SKM-1 treated with dmso at 0.1 percent for 144 hours (cell line): ENCODE measurements at regions not wholly inside any gene's neighbourhood (a gene's known extent, or its start where the extent isn't known, plus 50 kb on each side); places are given as distances from the start of the nearest gene placed in this dataset.

Experiments
- DNase-seq: peaks from one replicate; lab custom pipeline; 2025; ENCODE audit not compliant: unreplicated experiment; lab: John Stamatoyannopoulos, UW

DNA sequence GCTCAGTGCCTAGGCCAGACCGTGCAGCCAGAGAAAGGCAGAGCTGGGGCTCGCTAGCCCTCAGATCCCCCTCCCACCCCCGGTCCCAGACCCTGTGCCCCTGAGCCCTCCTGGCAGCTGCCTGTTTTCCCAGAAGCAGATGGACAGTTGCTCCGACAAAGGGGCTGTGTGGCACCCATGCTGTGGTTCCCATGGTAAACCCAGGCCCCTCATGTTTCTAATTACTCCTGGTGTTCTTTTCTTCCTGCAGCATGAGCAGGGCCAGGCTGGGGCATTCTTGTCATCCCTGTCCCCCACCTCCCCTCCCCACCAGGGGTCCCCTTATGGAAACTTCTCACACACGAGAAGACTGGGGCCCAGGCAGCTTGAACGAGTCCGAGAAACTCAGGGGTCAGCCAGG, 269.6 kb downstream of the HAUS1 start:
- no peak for DNase-seq

DNA sequence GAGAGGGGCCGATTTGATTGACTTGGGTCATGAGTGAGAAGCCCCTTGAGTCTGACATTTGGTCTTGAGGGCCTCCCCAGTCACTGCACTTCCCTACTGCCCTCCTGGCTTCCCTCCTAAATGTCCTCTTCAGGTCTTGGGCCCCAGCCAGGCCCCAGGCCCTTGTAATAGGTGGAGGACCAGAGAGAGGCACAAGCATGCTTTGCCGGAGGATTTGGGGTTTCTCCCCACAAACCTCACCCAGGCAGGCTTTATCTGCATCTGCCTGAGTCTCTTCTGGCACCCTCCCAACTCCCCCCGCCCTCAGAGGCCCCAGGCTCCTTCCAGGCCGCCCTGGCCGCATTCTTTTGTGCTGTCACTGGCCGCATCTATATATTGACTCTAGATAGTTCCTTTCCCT, 270.7 kb downstream of the HAUS1 start:
- DNase-seq, result no peak

DNA sequence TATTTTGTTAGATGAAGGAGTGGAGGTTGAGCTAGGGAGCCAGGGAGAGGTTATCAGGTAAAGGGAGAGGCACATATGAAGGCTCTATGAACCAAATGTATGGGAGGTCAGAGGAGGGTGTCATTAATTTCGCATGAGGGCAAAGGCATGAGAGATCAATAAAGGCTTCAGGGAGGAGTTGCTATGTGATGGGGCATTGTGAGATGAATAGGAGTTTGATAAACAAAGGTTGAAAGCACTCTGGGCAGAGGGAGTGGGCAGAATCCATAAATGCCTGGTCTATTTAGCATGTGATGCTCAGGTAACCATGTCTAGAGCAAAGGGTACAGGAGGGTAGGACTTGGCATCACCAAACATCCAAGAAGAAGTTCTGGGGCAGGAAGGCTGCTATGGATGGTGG, 273.4 kb downstream of the HAUS1 start:
- no peak for DNase-seq

DNA sequence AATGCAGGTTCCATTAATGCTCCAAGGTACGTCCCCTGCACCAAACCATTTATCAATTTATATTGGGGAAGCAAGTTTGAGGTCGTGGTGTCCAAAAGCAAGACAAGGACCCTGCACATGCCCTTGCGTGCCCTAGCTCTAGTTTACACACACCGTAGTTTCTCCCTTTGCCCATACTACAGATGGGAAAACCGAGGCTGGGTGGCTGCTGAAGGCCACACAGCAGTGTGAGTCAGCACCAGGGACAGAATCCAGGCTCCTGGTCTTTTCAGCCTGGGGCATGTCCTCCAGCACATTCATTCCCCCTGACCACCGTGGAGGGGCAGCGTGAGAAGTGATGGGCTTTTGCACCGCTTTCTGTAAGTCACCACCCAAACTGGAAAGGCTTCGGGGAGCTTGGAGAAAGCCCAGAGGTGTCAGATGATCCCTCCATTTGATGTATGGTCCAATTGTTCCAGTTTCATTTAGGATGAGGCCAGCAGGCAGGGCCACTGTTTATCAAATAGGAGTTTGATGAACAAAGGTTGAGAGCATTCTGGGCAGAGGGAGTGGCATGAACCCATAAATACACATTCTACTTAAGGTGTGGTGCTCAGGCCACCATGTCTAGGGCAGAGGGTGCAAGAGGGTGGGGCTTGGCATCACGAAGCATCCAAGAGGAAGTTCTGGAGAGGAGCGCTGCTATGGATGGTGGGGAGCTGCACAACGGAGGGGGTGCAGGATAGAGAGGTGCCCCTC, 274.1 kb downstream of the HAUS1 start:
- DNase-seq, result no peak

DNA sequence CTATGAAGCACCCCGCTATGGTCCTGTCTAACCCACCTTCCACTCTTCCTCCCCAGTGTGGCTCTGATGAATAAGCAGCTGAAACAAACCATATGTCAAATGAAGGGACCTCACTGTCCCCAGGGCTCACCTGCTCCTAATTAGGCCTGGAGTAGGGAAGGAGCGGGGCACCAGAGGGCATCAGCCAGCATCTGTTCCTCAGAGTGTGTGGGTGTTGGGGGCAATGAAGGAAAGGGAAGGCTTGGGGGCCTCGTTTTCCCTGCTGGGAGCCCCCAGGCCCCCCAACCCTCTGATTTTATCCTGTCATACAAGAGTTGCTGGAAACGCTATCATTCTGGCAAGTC, 274.7 kb downstream of the HAUS1 start:
- no peak for DNase-seq

DNA sequence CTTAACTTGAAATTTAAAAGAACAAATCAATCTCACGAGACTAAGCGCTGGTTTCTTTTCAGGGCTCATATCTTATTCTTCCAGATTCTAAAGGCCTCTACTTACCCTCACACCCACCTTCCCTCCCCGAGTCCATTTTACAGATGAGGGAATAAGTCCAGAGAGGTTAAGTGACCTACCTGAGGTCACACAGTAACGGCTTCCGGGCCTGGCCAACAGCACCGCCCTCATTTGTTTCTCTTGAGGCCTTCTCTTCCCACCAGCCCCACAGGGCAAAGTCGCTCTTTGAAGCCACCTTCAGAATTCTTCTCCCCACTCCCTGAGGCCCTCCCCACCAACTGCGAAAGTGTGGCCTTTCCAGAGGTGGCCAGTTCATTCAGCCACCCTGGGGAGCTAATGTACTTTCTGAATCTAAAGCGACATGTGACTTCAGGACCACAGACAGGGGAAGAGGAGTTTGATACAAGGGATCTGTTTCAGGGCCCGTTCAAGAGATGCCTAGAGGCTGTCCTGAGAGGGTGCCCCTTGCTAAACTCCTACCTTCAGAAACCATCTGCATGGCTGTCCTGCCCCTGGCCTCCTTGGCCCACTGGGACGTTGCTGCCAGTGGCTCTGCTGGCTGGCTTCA, 275.3 kb downstream of the HAUS1 start:
- no peak for DNase-seq

DNA sequence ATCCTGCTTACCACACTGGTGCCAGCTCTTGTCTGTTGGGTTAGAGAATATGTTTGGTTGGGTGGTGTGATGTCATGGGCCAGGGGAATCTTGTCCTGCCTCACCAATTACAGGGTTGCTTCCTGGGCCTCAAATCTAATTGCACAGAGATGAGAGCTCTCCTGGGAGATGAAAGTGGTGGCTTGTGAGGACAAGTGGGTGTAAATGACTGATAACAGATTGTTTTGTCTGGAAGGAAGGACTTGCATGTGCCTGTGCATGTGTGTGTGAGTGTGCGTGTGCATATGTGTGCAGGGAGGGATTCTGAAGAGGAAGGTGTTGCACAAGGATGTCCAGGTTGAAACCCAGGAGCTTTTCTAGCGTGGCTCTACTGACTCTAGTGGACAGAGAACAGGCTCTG, 271.9 kb downstream of the LOXHD1 start:
- no peak for DNase-seq

DNA sequence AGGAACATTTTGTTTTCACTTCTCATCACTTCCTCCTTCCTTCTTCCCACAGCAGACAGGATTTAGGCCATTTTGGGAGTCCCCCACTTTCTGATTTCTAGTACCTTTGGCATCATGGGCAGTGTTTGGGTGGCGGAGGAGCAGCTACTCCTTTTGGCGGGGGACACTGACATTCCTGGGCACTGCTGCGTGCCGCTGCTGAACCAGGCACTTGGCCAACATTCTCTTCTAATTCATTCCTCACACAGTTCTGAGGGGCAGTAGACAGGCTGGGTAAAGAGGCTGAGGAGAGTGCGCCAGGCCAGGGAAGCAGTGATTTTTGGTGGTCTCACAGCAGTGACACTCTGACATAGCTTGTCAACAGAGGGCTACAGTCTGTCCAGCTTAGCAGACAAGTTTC, 270.2 kb downstream of the LOXHD1 start:
- DNase-seq, result no peak

DNA sequence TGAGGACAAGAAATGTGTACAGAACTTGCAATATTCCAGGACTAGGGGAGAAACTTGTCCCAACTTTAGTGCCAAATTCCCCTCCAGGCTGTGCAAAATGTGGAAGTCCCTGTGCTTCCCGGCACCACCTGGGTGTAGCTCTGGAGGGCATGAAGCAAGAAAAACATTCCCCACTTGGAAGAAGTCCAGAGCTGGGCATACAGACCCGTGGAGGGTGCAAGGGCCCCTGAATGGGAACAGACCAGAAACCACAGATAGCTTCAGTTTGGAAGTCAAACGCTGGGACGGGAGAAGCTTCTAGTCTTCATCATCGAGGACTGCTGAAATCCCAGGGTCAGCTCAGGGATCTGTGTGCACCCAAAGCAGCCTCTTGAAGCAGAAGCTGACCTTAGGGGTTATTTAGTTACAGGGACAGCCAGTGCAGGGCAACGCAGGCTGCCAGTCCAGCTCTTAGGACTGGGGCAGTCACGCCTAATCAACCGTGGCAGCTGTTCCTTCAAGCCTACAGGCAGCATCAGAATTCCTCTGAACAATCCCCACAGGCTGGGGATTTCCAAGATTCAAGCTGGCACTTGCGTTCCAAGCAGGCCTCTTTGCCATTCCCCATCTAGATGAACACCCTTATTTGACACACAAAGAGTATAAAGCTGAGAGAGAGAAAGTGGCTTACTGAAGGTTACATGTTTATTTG, 269.4 kb downstream of the LOXHD1 start:
- DNase-seq, result no peak

DNA sequence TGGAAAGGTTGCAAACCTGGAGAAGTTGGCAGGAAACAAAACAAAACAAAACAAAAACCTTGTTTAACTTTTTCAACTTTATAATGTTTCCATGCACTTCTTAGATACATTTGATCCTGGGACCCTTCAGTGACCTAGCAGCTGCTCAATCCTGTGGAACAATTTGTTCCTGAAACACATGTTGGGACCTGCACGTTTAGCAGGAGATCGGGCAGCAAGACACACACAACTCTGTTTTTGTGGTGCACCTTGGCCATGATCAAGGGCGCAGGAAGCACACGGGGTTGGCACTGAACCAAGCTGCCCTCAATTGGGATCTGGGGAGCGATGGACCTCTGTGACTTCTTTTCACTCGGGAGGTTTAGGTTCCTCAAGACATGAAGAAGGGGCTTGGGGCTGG, 268.7 kb downstream of the LOXHD1 start:
- no peak for DNase-seq

DNA sequence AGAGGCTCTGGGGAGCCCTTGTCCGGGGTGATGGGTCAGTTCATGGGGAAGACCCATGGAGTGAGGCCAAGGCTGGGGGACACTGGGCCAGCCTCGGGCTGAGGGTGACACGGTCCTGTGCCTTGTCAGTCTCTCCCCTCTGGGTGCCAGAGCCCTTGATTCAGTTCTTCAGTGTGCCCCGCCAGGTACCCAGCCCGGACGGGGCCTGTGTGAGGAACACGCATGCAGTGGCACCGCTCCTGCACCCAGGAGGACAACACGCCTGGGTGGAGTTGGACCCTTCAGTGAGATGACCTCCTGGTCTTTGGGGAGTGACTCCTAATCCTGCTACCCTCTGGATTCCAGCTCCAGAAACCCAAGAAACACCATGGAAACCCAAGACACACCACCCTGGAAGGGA, 264.4 kb downstream of the LOXHD1 start:
- DNase-seq, result no peak

DNA sequence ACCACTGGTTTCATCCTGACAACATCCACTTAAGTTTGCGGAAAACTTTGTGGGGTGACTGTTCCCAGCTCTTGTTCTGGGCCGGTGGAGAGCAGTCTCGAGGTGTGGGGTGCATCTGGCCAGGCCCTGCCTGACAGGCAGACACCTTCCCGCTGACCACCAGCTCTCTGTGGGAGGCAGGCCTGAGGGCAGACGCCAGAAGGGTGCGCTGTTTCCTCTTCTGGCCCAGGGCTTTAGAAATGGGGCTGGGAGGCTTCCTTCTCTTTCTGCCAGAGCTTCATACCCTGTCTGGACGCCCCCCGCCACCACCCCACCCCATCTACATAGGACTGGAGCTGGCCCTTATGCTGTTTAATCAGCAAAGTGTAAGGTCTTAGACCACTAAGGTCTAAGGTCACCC, 263.8 kb downstream of the LOXHD1 start:
- no peak for DNase-seq

DNA sequence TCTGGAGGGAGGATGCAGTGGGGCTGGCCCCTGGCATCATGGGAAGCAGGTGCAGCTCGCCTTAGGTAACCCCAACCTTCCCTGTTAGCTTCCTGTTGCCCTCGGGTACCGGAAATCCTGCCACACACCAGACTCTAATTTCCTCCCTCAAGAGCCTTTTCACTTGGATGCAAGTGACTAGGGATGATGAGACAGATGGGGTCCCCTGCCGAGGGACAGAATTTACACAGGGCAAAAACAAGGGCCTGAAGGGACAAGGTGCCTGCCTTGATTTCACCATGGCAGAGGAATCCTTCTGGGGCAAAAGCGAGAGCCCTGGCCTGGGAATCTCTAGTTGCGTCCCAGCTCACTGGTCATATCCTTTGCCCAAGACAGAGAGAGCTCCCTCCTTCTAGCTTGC, 263.1 kb downstream of the LOXHD1 start:
- no peak for DNase-seq

DNA sequence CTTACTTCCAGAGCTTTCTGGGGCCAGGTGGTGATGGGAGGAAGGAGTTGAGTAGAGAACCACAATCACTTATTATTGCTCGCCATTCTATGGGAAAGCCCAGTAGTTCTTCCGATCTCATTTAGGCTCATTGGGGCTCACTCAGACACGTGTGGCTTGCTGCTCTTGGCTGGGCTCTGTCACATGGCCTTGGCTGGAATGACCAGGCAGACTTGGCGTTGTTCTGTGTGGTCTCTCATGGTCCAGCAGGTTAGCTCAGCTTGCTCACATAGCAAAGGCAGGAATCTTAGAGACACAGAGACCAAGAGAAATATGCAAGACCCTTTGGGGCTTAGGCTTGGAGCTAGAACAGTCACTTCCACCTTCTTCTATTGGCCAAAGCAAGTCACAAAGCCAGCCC, 261.2 kb downstream of the LOXHD1 start:
- no peak for DNase-seq

DNA sequence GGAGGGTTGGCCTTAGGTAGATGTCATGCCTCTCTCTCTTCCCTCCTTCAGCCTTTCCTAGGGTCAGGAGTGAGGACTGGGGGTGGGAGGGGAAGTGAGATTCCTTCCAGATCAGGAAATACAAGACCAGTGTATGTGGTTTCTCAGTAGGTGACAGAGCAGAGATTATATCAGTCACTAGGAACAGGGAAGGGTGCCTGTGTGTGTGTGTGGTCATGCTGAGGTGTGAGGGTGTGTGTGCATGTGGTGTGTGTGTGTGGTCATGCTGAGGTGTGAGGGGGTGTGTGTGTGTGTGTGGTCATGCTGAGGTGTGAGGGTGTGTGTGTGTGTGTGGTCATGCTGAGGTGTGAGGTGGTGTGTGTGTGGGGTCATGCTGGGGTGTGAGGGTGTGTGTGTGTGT, 259.8 kb downstream of the LOXHD1 start:
- no peak for DNase-seq

DNA sequence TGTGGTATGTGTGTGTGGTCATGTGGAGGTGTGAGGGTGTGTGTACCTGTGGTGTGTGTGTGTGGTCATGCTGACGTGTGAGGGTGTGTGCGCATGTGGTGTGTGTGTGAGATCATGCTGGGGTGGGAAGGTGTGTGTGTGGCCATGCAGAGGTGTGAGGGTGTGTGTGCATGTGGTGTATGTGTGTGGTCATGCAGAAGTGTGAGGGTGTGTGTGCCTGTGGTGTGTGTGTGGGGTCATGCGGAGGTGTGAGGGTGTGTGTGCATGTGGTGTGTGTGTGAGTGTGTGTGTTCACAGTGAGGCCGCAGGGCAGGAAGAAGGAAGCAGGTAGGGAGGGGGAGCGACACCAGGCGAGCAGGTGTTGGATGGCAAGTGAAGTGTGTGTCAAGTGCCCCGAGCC, 259.0 kb downstream of the LOXHD1 start:
- DNase-seq, result no peak

DNA sequence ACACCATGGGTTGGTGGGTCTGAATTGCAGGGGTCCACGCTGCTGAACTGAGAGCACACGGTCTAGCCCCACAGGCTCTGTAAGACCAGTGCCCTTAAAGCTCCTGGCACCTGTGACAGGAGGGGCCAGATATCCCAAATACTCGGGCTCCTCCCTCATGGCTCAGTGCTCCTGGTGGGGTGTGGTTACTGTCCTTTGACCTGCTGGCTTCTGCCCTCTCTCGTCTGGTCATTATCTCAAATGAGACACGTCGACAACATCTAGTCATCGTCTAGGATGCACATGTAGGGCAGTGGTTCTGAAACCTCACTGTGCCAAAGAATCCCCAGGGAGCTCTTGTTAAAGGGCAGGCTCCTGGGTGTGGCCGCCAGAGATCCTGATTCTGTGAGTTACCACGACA, 258.4 kb downstream of the LOXHD1 start:
- no peak for DNase-seq

DNA sequence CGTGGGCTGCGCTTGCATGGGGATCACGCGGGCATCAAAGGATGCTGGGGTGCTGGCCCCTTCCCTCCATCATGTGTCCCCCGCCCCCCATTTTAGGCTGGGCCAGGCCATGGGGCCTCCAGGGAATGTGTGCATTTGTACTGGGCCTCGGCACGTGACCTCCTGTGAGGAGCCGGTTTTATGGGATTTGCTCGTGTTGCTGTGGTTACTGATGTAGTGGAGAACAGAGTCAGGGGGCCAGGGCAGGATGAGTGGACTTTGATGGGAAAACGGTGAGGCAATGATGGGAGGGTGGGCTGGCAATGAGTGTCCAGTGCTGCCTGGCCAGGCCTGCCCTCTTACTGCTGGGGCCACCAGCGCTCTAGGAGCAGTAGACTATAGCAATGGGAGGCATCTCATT, 257.7 kb downstream of the LOXHD1 start:
- no peak for DNase-seq

DNA sequence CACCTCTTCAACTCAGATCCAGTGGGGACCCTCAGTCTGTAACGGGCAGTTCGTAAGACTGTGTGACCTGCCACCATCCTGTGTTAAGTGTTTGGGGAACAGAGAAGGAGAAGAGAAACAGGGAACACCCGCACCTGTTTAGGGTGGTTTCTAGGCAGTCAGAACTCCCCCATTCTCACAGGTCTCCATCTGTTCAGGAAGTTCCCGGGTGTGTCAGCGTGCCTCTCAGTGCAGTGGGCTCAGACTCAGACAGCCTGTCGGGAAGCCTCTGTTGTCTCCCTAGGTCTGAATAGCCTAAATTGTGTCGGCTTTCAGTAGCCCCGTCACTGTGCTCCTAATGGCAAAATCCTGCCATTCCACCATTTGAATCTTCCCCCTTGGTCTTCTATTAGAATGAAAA, 256.6 kb downstream of the LOXHD1 start:
- DNase-seq, result no peak

DNA sequence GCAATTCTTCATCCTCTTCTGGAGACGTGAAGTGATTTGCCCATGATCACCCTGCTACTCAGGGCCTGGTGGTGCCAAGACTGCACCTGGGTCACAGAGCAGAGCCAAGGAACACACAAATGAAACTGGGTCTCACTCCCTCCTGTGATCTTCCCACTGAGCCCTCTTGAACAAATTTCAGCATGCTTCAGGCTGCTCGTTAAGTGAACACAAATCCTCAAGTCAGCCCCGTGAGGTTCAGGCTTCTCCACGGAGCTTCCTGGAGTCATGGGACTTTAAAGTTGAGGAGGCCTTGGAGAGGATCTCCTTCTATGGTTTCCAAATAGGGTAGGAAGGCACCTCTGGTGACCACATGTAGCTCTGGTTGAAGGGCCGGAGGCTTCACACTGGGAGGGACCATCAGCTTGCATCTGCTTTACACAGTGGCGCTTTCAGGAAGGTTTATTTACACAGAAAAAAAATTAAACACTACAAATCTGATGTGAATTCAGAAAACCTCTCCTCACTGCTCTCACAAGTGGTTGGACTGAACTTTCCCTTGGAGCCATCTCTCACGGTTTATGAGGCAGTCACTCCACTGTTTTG, 255.4 kb downstream of the LOXHD1 start:
- no peak for DNase-seq

DNA sequence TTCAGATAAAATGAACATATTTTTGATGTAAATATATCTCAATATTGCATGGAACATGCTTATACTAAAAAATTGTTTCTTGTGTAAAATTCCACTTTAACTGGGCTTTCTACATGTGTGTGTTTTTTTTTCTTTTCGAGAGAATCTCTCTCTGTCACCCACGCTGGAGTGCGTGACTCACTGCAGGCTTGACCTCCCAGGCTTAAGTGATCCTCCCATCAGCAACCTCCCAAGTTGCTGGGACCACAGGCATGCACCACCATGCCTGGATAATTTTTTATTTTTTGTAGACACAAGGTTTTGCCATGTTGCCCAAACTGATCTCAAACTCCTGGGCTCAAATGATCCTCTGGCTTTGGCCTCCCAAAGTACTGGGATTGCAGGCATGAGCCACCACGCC, 254.6 kb downstream of the LOXHD1 start:
- DNase-seq, result no peak

DNA sequence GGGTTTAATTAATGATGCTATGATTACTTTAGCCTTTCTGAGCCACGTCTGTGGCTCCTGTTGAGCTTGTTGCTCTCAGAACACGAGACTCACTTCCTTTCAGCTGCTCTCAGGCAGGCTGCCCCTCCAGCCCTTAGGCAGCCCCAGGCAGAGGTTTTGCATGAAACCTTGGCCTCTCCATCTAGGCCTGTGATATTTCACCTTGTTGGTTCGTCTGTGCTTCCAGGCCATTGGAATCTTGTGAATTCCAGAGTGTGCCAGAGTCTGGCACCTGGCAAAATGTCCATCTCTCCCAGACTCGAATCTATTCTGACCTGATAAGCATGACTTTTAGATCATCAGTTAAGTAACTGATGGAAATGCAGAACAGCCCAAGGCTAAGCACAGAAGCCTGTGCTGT, 254.1 kb downstream of the LOXHD1 start:
- DNase-seq, result no peak
